Uterus (tissue), 3 donors: ENCODE measurements at regions not wholly inside any gene's neighbourhood (a gene's known extent, or its start where the extent isn't known, plus 50 kb on each side); places are given as distances from the start of the nearest gene placed in this dataset.

Experiments used
- DNase-seq, 2 donors: peaks; one replicate each; pipeline ENCODE4 v3.0.0-alpha.2; 2019 to 2020
- H3K27ac ChIP-seq, 2 donors: fragments of 200-600 bp; sonication (generic); 1 replicate in 1 of 2; 2 replicates in 1 of 2; pipeline ENCODE4 v1.5.1; 2016 to 2018
- H3K27me3 ChIP-seq, 2 donors: fragments of 200-600 bp; sonication (generic); one replicate each; pipeline ENCODE4 v1.5.1; 2018 to 2019; ENCODE audit warnings: control low read depth in 1 of 2
- H3K36me3 ChIP-seq, 2 donors: fragments of 200-600 bp; sonication (generic); one replicate each; pipeline ENCODE4 v1.5.1; 2019; ENCODE audit warnings: control low read depth in 1 of 2
- H3K4me1 ChIP-seq, 2 donors: fragments of 200-600 bp; sonication (generic); one replicate each; pipeline ENCODE4 v1.5.1; 2018 to 2019; ENCODE audit warnings: control low read depth in 1 of 2
- H3K4me3 ChIP-seq, 2 donors: fragments of 200-600 bp; sonication (generic); 1 replicate in 1 of 2; 2 replicates in 1 of 2; pipeline ENCODE4 v1.5.1; 2018 to 2019; ENCODE audit warnings: mild to moderate bottlenecking in 1 of 2
- H3K9me3 ChIP-seq, 2 donors: fragments of 200-600 bp; sonication (generic); one replicate each; pipeline ENCODE4 v1.5.1; 2019; ENCODE audit warnings: control low read depth in 1 of 2
- POLR2A ChIP-seq, 2 donors: fragments of 450-650 bp; IDR thresholded peaks; one replicate each; pipeline ENCODE4 v1.6.1; 2016; ENCODE audit warnings: antibody characterized with exemption in 2 of 2, mild to moderate bottlenecking in 1 of 2, moderate library complexity in 1 of 2
- intact Hi-C: fragments of 100-400 bp; cut with DNase I; formaldehyde crosslinking; loops from one replicate; pipeline ENCODE4 v1.15.1; 2023; ENCODE audit warnings: low total_unique reads
- TF ChIP-seq, protein P1 (sequence below), 4 experiments: fragments of 200-600 bp in 2 of 4; fragments of 450-650 bp in 2 of 4; sonication (generic) in 2 of 4; IDR thresholded peaks; one replicate each; pipeline ENCODE4 v1.5.1; 2016 to 2019; ENCODE audit warnings: antibody characterized with exemption in 4 of 4, mild to moderate bottlenecking in 2 of 4, moderate library complexity in 1 of 4
- donor health status: DM: yes; HTN: yes; CAD: no.

DNA sequence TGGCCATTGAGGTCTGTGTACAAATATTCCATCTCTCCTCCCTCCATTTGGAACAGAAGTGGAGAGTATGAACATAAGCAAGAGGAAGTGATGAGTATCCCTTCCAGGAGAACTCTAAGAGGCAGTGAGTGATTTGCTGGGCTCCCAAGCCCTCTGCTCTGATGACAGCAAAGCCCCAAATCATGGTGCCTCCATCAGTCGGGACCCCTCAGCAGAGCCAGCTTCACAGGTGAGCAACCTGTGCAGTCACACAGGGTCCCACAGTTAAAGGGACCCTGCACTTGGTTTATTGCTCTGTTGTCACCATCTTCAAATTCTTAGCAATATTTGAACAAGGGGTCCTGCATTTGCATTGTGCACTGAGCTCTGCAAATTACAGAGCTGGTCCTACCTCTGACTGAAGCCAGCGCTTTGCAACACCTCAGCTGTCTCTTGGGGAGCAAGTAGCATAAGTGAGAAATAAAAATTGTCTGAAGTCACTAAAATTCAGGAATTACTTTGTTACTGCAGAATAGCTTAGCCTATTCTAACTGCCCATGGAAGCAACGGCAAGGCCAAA, 466.4 kb downstream of the MN1 start:
- TF ChIP-seq POLR2A (IDR thresholded peaks at IDR 0.05) = no peak
- H3K4me3 ChIP-seq = no peak overlapping the region
- no peaks in the 10 kb centered on the region for H3K4me1 ChIP-seq
- no peaks in the 10 kb centered on the region for H3K9me3 ChIP-seq
- no peaks in the 10 kb centered on the region for H3K27me3 ChIP-seq
- H3K36me3 ChIP-seq = no peaks in the 10 kb centered on the region
- no peak for DNase-seq
- intact Hi-C loops = no loop called here
- H3K27ac ChIP-seq = no peak overlapping the region

DNA sequence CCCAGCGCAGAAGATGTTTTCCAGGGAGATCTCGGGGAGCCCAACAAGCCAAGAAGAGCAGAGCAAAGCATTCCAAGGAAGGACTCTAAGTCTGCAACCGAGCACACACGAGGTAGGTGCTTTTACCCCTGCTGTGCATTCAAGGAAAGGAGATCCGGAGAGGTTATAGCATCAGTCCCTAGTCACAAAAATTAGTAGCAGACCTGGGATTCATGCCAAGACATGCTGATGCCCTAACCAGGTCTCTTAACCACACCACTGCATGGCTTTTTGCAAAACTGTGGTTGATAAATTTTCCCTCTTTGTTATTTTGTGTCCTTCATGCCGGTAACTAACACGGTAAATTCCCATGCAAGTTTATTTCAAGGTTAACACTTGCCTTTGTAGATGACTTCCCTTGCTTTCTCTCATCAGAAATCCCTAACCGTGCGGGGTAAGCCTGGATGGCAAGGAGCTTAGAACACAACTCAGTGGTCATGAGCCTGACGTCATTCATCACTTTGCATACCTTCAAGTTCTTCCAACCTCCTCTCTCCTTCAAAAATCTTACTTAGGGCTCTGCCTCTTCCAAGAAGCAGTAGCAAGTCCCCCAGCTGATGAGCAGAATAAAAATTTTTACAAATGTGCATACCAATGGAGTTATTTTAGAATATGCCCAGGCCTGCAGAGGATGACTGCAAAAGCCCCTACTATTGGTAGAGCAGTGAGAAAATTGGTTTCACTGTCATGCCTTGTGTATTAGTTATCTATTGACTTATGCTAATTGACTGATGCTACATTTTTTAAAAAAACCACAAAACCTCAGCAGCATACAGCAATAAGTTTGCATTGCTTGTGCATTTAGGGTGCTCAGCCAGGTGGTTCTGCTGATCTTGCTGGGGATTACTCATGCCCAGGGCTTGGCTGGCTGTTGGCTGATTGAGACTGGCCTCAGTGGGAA, 465.1 kb downstream of the MN1 start:
- no peaks in the 10 kb centered on the region for H3K9me3 ChIP-seq
- no peak overlapping the region for H3K4me3 ChIP-seq
- DNase-seq = no peak
- intact Hi-C loops = no loop called here
- no peak overlapping the region for H3K27ac ChIP-seq
- H3K27me3 ChIP-seq = no peaks in the 10 kb centered on the region
- H3K36me3 ChIP-seq = no peaks in the 10 kb centered on the region
- H3K4me1 ChIP-seq = no peaks in the 10 kb centered on the region
- TF ChIP-seq, protein P1, sequence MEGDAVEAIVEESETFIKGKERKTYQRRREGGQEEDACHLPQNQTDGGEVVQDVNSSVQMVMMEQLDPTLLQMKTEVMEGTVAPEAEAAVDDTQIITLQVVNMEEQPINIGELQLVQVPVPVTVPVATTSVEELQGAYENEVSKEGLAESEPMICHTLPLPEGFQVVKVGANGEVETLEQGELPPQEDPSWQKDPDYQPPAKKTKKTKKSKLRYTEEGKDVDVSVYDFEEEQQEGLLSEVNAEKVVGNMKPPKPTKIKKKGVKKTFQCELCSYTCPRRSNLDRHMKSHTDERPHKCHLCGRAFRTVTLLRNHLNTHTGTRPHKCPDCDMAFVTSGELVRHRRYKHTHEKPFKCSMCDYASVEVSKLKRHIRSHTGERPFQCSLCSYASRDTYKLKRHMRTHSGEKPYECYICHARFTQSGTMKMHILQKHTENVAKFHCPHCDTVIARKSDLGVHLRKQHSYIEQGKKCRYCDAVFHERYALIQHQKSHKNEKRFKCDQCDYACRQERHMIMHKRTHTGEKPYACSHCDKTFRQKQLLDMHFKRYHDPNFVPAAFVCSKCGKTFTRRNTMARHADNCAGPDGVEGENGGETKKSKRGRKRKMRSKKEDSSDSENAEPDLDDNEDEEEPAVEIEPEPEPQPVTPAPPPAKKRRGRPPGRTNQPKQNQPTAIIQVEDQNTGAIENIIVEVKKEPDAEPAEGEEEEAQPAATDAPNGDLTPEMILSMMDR (IDR thresholded peaks at IDR 0.05) = no peak
- TF ChIP-seq POLR2A (IDR thresholded peaks at IDR 0.05) = no peak

DNA sequence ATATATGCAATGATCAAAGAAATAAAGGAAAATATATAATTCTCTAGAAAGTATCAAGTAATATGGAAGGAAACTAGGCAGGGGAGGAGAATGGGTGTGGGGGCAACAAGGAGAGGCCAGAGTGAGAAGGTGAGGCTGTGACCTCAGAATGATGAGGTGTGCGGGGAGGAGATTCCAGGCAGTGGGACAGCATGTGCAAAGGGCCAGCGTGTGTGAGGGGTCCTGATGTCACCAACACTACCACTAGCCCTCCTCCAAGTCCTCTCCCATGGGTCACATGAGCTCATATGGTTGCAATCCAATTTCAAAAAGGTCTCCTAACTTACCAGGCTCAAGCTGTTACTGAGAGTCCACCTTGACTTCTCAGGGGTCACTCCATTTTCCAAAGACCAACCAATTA, 463.9 kb downstream of the MN1 start:
- no peak for DNase-seq
- no peak overlapping the region for H3K27ac ChIP-seq

DNA sequence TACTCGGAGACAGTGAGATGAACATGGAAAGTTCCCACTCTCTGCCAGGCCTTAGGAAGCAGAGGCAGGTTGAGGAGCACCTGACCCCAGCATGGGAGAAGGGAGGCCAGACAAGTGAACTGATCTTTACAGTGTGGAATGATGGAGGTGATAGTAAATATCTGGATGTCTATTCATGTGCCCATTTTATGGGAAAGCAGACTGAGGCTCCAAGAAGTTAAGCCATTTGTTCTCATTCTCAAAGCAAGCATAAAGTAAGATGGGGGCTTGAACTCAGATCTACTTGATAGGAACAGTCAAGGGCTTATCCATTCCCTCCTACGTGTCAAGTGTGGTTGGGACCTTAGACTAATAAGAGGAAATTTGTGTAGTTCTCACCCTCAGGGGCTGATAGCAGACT, 461.5 kb downstream of the MN1 start:
- TF ChIP-seq POLR2A (IDR thresholded peaks at IDR 0.05) = no peak
- TF ChIP-seq, protein P1 (IDR thresholded peaks at IDR 0.05) = no peak
- no peaks in the 10 kb centered on the region for H3K27me3 ChIP-seq
- no peaks in the 10 kb centered on the region for H3K36me3 ChIP-seq
- no peak overlapping the region for H3K4me3 ChIP-seq
- DNase-seq = no peak
- H3K4me1 ChIP-seq = no peaks in the 10 kb centered on the region
- H3K9me3 ChIP-seq = peaks cover 0 to 3% of the 10 kb centered on the region in 2 donors
- H3K27ac ChIP-seq = no peak overlapping the region
- intact Hi-C loops = no loop called here

More for the DNA sequence above, 463.9 kb downstream of the MN1 start:
- TF ChIP-seq, protein P1 (IDR thresholded peaks at IDR 0.05) = no peak
- TF ChIP-seq POLR2A (IDR thresholded peaks at IDR 0.05) = no peak
- no peaks in the 10 kb centered on the region for H3K36me3 ChIP-seq
- no peak overlapping the region for H3K4me3 ChIP-seq
- no peaks in the 10 kb centered on the region for H3K27me3 ChIP-seq
- peaks cover 0 to 2% of the 10 kb centered on the region in 2 donors for H3K9me3 ChIP-seq
- no peaks in the 10 kb centered on the region for H3K4me1 ChIP-seq
- intact Hi-C loops = no loop called here

- DNase-seq = no peak
- TF ChIP-seq, protein P1 (IDR thresholded peaks at IDR 0.05) = no peak
- no peak for TF ChIP-seq POLR2A (IDR thresholded peaks at IDR 0.05)
- no peak overlapping the region for H3K27ac ChIP-seq
- H3K4me1 ChIP-seq = no peaks in the 10 kb centered on the region
- intact Hi-C loops = no loop called here
- H3K27me3 ChIP-seq = no peaks in the 10 kb centered on the region
- H3K36me3 ChIP-seq = no peaks in the 10 kb centered on the region
- peaks cover 0 to 3% of the 10 kb centered on the region in 2 donors for H3K9me3 ChIP-seq
- H3K4me3 ChIP-seq = no peak overlapping the region
These were observed 457.0 kb downstream of the MN1 start for GRCh38 chr22:27344546-27344945.
